ENCODE measurements at regions not wholly inside any gene's neighbourhood (a gene's known extent, or its start where the extent isn't known, plus 50 kb on each side); places are given as distances from the start of the nearest gene placed in this dataset.

DNA sequence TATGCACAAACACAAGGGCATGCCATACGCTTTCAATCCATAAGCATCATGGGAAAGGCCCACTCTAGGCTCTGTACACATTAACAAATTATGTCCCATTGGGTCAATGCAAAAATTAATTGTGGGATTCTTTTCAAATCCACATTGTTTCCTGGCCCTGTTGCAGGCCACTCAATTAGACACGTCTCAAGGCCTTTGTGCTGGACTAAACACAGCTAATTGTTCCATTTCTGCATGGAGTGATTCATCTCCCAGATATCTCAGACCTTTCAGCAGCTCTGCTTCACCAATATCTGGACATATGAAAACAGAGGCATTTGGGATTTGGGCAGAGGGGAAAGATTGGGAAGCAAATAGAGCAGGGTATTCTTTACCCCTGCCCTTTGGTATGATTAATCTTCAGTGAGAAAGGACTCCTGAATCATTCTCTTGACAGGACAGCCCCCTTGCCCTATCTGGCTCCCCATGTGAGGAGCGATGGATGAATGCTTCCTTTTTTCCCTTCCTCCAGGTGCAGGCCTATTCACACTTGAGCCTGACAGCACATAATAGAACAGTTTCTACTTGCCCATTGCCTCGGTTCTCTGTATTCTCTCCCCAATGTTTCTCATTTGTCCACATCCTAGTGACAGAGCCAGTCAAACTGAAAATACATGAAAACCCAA, 547.6 kb downstream of the HAO1 start:
- peak in 5 of 56 donors; percentile 1 to 52 (median 2) for DNase-seq

GRCh38 chr20:7399114-7399513, 541.1 kb downstream of the HAO1 start:
- no peak for DNase-seq

GRCh38 chr20:7399575-7399974, 540.7 kb downstream of the HAO1 start:
- DNase-seq = no peak

DNA sequence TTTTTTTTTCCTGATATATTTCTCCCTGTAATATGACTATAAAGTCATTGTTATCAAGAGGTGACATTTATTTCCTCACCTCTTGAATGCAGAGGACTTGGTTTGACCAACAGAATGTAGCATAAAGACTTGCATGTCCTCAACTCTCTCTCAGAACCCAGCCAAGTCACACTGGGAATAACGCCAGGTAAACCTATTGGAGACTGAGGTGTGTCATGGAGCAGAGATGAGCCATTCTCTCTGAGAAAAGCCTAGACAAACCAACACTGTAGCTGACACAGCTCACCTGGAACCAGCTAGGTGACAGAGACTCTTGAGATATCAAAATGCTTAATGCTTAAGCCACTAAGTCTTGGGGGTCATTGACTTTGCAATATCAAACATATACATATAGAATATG, 533.6 kb downstream of the HAO1 start:
- DNase-seq = no peak

- no peak for DNase-seq
These were observed 530.1 kb downstream of the HAO1 start for GRCh38 chr20:7410150-7410549.

- DNase-seq = no peak
These were observed 529.2 kb downstream of the HAO1 start for GRCh38 chr20:7411075-7411474.

GRCh38 chr20:7415427-7415826, 524.8 kb downstream of the HAO1 start:
- DNase-seq = no peak

DNA sequence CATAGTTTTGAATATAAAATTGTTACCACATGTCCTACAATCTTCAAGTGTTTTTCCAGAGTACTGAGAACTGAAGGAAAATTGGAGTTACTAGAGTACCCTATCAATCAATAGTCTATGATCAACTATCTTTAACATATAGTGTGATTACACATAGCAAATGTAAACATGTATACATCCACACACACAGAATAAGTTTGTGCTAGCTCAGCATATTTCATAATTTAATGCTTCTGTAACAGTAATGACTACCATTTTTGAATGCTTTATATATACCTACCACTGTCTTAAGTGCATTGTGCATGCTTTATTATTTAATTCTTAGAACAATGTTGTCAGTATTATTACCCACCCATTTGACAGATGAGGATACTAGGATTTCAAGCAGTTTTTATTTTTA, 523.9 kb downstream of the HAO1 start:
- no peak for DNase-seq

DNA sequence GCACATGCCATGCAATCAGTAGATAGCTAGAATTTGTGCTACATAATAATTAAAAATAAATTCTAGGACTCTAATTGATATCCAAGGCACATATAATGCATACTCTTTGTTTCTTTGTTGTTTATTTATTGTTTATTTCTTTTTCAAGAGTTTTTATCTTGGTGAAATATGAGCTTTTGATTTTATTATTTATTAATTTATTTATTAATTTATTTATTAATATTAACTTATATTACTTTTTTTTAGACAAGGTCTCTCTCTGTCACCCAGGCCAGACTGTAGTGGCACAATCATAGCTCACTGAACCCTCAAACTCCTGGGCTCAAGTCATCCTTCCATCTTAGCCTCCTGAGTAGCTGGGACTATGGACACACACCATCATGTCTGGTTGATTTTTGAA, 519.9 kb downstream of the HAO1 start:
- no peak for DNase-seq

GRCh38 chr20:7426890-7427496, 513.3 kb downstream of the HAO1 start:
- DNase-seq = no peak

GRCh38 chr20:7428946-7429345, 511.3 kb downstream of the HAO1 start:
- DNase-seq = no peak

- no peak for DNase-seq
These were observed 507.6 kb downstream of the HAO1 start for GRCh38 chr20:7432612-7433011.

DNA sequence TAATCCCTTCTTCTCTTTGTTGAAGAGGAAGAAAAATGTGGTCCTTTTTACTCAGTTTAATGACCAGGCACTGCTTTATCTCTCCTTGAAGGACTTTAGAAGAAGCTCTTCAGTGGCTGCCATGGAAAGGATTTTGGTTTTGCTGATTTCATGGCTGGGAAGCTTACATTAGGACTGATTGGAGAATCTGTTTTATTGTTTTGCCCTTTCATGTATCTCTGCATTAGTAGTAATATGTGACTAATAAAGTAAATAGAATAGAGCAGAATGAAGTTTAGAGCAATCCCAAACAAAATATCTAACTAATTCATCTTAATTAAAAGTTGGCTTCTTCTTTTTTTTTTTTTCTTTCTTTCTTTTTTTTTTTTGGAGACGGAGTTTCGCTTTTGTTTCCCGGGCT, 502.9 kb downstream of the HAO1 start:
- no peak for DNase-seq

DNA sequence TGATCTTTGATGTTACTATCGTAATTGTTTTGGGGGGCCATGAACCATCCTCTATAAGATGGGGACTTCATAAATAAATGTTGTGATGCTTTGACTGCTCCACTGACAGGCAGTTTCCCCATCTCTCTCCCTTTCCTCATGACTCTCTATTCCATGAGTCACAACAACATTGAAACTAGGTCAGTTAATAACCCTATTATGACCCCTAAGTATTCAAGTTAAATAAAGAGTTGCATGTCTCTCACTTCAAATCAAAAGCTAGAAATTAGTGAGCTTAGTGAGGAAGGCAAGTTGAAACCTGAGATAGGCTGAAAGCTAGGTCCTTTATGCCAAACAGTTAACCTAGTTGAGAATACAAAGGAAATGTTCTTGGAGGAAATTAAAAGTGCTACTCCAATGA, 491.0 kb downstream of the HAO1 start:
- DNase-seq = no peak

DNA sequence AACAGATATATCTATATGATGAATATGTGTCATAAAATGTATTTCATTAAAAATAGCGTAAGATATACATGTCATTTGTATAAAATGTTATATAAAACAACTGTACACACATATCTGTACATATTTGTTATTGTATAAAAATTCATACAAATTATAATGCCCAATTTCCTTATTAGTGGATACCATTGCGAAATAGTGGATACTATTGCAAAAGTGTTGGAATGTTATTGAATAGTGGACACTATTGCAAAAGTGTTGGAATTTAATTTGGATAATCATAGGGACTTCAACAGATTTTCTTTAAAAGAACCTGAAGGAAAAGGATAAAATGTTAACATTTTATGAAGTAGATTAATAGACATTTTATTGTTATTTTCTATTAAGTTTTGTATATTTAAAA, 487.4 kb downstream of the HAO1 start:
- no peak for DNase-seq

GRCh38 chr20:7454047-7454446, 486.2 kb downstream of the HAO1 start:
- DNase-seq = no peak

- DNase-seq = no peak
These were observed 481.8 kb downstream of the HAO1 start for GRCh38 chr20:7458459-7458858.

GRCh38 chr20:7459083-7459482, 481.2 kb downstream of the HAO1 start:
- no peak for DNase-seq

DNA sequence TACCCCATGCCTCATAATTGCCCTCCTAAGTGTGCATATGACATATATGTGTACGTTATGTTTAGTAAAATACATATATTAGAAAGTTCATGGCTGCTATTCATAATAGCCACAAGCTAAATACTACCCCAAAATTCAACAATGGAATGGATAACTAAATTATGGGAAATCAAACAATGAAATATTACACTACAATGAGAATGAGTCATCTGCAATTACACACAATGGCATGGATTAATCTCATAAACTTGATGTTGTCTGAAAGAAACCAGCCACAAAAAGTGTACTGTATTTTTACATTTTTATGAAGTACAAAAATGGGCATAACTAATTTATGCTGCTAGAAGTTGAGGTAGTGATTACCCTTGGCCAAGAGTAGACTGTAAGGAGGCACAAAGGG, 477.0 kb downstream of the HAO1 start:
- DNase-seq = no peak

DNA sequence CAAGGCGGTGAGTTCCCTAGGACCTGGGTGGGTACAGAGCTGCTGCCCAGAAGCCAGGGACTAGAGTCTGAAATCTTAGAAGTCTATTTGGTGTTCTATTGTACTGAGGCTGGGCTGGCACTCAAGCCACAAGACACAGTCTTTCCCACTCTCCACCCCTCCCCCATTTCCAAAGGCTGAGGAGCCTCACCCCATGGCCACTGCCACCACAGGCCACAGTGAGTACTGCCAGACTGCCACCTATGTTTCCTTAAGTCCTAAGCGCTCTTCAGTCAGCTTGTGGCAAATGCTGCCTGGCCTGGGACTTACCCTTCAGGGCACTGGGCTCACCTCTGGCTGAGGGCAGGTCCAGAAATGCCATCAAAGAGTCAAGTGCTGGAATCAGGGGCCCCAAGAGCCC, 469.3 kb downstream of the HAO1 start:
- DNase-seq = no peak

- no peak for DNase-seq
These were observed 450.0 kb downstream of the HAO1 start for GRCh38 chr20:7490288-7490687.

GRCh38 chr20:7492257-7492656, 448.0 kb downstream of the HAO1 start:
- DNase-seq = no peak

- DNase-seq = no peak
These were observed 446.9 kb downstream of the HAO1 start for GRCh38 chr20:7493311-7493710.

Measured in nucleus accumbens (tissue), 56 donors.